Epidermal melanocyte (primary cell): ENCODE measurements at regions not wholly inside any gene's neighbourhood (a gene's known extent, or its start where the extent isn't known, plus 50 kb on each side); places are given as distances from the start of the nearest gene placed in this dataset.

Experiments
- DNase-seq: peaks from one replicate; pipeline ENCODE4 v3.0.0; 2011; ENCODE audit warnings: low spot score; ENCODE audit not compliant: insufficient read length

DNA sequence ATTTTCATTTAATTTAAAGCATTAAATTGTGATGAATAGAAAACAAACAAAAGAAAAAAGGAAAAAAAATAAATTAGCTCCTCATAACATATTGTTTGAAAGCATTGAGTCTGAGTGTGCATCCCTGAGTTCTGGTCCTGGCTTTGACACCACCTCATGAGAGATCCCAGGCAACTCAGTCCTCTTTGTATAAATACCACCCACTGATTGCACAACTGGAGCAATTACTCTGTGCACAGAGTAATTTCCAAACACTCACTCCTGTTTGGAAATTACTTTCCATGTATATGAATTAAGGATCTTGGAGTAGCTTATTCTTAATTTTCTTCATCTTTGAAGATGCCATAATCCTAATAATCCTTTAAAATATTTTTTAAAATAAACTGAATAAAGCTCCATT is 59.4 kb upstream of the C5orf46 start:
- DNase-seq = no peak

GRCh38 chr5:147963948-147964693 is 57.8 kb upstream of the C5orf46 start:
- no peak for DNase-seq

GRCh38 chr5:147963436-147963835 is 57.1 kb upstream of the C5orf46 start:
- no peak for DNase-seq

DNA sequence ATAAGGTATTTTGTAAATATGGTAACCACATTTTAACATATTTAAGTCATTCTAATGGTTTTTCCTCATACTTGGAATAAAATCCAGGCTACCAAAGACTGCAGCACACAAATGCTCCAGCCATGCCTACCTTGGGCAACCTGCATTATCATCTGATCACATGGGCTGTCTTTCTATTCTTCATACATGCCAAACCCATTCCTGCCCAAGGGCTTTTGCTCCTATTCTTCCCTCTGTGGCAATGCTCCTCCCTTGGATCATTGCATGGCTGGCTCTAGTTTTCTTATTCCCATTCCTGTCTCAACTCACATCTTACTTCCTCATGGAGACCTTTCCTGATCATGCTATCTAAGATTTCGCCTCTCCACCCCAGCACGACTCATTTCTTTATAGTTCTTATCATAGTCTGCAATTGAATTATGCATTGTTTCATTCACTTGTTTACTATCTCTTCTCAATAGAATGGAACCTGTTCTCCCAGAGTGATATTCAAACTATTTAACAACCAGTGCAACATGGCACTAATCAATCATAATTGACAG is 54.9 kb upstream of the C5orf46 start:
- no peak for DNase-seq

DNA sequence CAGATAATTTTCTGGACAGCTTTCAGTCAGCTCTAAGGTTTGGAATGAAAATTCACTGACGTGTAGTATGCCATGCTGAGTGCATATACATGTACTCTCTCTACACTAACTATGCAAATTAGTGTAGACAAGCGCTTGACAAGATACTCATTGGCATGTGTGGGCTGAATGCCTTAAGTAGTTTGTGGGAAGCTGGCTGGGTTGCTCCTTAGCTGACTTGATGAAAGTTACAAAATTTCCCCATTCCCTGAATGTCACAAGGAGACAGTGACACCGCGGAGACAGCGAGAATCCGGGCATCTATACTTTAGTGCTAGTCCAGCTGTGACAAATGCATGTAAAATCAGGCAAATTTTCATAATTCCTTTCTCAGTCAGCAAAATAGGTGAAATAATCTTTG is 51.6 kb upstream of the C5orf46 start:
- DNase-seq = no peak

GRCh38 chr5:147956842-147957223 is 50.5 kb upstream of the C5orf46 start:
- no peak for DNase-seq

DNA sequence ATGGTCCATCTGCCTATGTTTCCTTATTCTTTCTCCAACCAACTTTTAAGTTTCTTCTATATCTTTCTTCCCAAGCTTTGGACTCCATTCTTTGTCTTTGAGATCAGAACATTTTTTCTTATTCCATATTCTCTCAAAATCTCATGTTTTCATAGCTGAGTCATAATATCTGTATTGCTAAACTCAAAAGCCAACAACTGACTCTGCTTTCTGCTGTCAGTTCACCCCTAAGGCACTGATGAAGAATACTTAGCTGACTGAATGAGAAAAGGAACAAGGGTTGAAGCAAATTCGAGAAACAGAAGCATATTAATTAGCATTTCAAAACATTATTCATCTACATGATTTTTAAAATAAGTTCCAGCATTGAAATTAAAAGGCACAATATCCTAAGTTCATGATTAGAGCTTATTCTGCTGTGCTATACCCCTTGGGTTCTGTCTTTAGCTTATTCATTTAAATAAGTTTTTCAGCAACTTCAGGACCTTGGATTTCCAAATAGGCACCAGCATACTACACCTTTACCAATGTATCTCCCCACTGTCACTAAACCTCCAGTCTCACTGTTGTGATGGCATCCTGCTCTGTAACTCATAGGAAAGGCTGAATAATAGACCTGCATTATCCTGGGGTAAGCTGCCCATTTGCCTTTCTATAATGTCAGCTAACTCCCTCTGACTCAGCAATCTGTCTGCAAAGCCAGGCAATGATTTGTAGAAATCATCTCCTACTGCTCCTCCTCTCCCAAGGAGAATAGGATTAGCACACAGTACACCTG is 49.9 kb upstream of the C5orf46 start:
- no peak for DNase-seq
